SK-N-SH (cell line): ENCODE measurements at regions not wholly inside any gene's neighbourhood (a gene's known extent, or its start where the extent isn't known, plus 50 kb on each side); places are given as distances from the start of the nearest gene placed in this dataset.

Source experiments
- CTCF ChIA-PET: fragments of 300-600, 350-600 bp; formaldehyde crosslinking; extraction: SDS; loops from one replicate; lab custom pipeline; 2021; lab: Yijun Ruan, JAX
- POLR2A ChIA-PET: fragments of 350-600 bp; sonication (Branson Sonifier 250); formaldehyde crosslinking; extraction: SDS; loops from one replicate; lab custom pipeline; 2020; ENCODE audit warnings: antibody characterized with exemption, inconsistent platforms; lab: Yijun Ruan, JAX
- DNase-seq: peaks from one replicate; pipeline ENCODE4 v3.0.0; 2012
- H2AFZ ChIP-seq: fragments of 200-600 bp; sonication (generic); 2 replicates; pipeline ENCODE4 v1.8.1; 2016; ENCODE audit warnings: antibody characterized with exemption, mild to moderate bottlenecking, low read depth
- H3F3A ChIP-seq: fragments of 200-600 bp; sonication (generic); replicated peaks from 2 replicates; pipeline ENCODE3; 2016; ENCODE audit warnings: antibody characterized with exemption, mild to moderate bottlenecking; ENCODE audit not compliant: insufficient read depth
- H3K27ac ChIP-seq, 2 experiments: fragments of 200-500 bp in 1 of 2; fragments of 200-600 bp in 1 of 2; sonication (Bioruptor generic) in 1 of 2; sonication (generic), shearing (Covaris generic) in 1 of 2; 2 replicates each; pipeline versions ENCODE4 v1.5.1 to v1.6.1; 2014 to 2016; ENCODE audit warnings: low read depth in 2 of 2, inconsistent platforms in 1 of 2, low read length in 1 of 2, mild to moderate bottlenecking in 1 of 2, mixed read lengths in 1 of 2
- H3K27me3 ChIP-seq: fragments of 200-600 bp; sonication (generic), shearing (Covaris generic); 2 replicates; pipeline ENCODE4 v1.6.1; 2016; ENCODE audit warnings: mixed run types; ENCODE audit not compliant: insufficient read depth
- H3K36me3 ChIP-seq, 2 experiments: fragments of 200-500 bp in 1 of 2; fragments of 200-600 bp in 1 of 2; sonication (Bioruptor generic) in 1 of 2; sonication (generic) in 1 of 2; replicated peaks in 1 of 2; 2 replicates each; pipeline versions ENCODE3 to v1.5.1; 2014 to 2016; ENCODE audit warnings: low read length in 1 of 2, mild to moderate bottlenecking in 1 of 2; ENCODE audit not compliant: insufficient read depth in 2 of 2, control insufficient read depth in 1 of 2
- H3K4me1 ChIP-seq, 2 experiments: fragments of 200-500 bp in 1 of 2; fragments of 200-600 bp in 1 of 2; sonication (Bioruptor generic) in 1 of 2; sonication (generic), shearing (Covaris generic) in 1 of 2; 2 replicates each; pipeline versions ENCODE4 v1.5.1 to v1.6.1; 2014 to 2016; ENCODE audit warnings: low read depth in 1 of 2, low read length in 1 of 2, mixed run types in 1 of 2; ENCODE audit not compliant: insufficient read depth in 2 of 2, control insufficient read depth in 1 of 2
- H3K4me2 ChIP-seq: fragments of 200-600 bp; sonication (generic), shearing (Covaris generic); 2 replicates; pipeline ENCODE4 v1.6.1; 2017; ENCODE audit warnings: mixed run types
- H3K4me3 ChIP-seq, 2 experiments: fragments of 200-500 bp in 1 of 2; fragments of 200-600 bp in 1 of 2; sonication (Bioruptor generic) in 1 of 2; sonication (generic), shearing (Covaris generic) in 1 of 2; 2 replicates each; pipeline versions ENCODE4 v1.5.1 to v1.8.1; 2014 to 2016; ENCODE audit warnings: low read depth in 2 of 2, inconsistent platforms in 1 of 2, low read length in 1 of 2, mild to moderate bottlenecking in 1 of 2, mixed read lengths in 1 of 2, moderate library complexity in 1 of 2
- H3K79me2 ChIP-seq: fragments of 200-600 bp; sonication (generic); 2 replicates; pipeline ENCODE4 v1.8.1; 2017; ENCODE audit warnings: mild to moderate bottlenecking; ENCODE audit not compliant: insufficient read depth
- H3K9ac ChIP-seq: fragments of 200-600 bp; sonication (generic); 2 replicates; pipeline ENCODE4 v1.6.1; 2017; ENCODE audit warnings: mixed run types
- H3K9me2 ChIP-seq: fragments of 200-600 bp; sonication (generic); 2 replicates; pipeline ENCODE4 v1.6.1; 2017; ENCODE audit warnings: mixed run types
- H3K9me3 ChIP-seq: fragments of 200-600 bp; sonication (generic); 2 replicates; pipeline ENCODE4 v1.6.1; 2017; ENCODE audit warnings: mixed run types, mild to moderate bottlenecking, moderate library complexity
- H4K20me1 ChIP-seq: fragments of 200-600 bp; sonication (generic); 2 replicates; pipeline ENCODE4 v1.6.1; 2017; ENCODE audit warnings: mild to moderate bottlenecking, mixed run types; ENCODE audit not compliant: insufficient read depth
- CHD2 ChIP-seq: fragments of 150-350 bp; IDR thresholded peaks from 2 replicates; pipeline ENCODE4 v1.6.1; 2018; ENCODE audit warnings: low read length; ENCODE audit not compliant: partially characterized antibody
- ELF1 ChIP-seq: IDR thresholded peaks from 2 replicates; pipeline ENCODE4 v1.4.0; 2012
- EP300 ChIP-seq, 2 experiments: IDR thresholded peaks; 2 replicates each; pipeline versions ENCODE4 v1.4.0 to v1.6.1; 2012; ENCODE audit warnings: borderline replicate concordance in 1 of 2, low read depth in 1 of 2, low read length in 1 of 2
- EZH2phosphoT487 ChIP-seq: fragments of 200-600 bp; sonication (generic); IDR thresholded peaks from 2 replicates; pipeline ENCODE4 v1.6.1; 2017; ENCODE audit warnings: low read depth, mixed run types, mild to moderate bottlenecking, antibody characterized with exemption, moderate library complexity, borderline replicate concordance
- FOSL2 ChIP-seq: IDR thresholded peaks from 2 replicates; pipeline ENCODE4 v1.4.0; 2012; ENCODE audit warnings: low read depth, mild to moderate bottlenecking, moderate library complexity, borderline replicate concordance
- FOXJ3 ChIP-seq: sonication (generic); formaldehyde crosslinking; IDR thresholded peaks from 2 replicates; pipeline ENCODE4 v1.5.1; 2020; ENCODE audit warnings: mild to moderate bottlenecking, missing genetic modification reagents
- GABPA ChIP-seq: IDR thresholded peaks from 2 replicates; pipeline ENCODE4 v1.4.0; 2012; ENCODE audit warnings: low read depth, mild to moderate bottlenecking
- GATA2 ChIP-seq: sonication (generic); formaldehyde crosslinking; IDR thresholded peaks from 2 replicates; pipeline ENCODE4 v1.5.0; 2020; ENCODE audit warnings: mild to moderate bottlenecking, missing genetic modification reagents
- MEF2A ChIP-seq: IDR thresholded peaks from 2 replicates; pipeline ENCODE4 v1.4.0; 2012; ENCODE audit warnings: low read depth, borderline replicate concordance
- NFIC ChIP-seq: IDR thresholded peaks from 2 replicates; pipeline ENCODE4 v1.4.0; 2012; ENCODE audit warnings: borderline replicate concordance
- POLR2AphosphoS5 ChIP-seq: IDR thresholded peaks from 2 replicates; pipeline ENCODE4 v1.6.1; 2012; ENCODE audit warnings: low read depth, low read length
- RAD21 ChIP-seq: IDR thresholded peaks from 2 replicates; pipeline ENCODE4 v1.6.1; 2012; ENCODE audit warnings: mild to moderate bottlenecking, low read length
- RFX5 ChIP-seq: IDR thresholded peaks from 2 replicates; pipeline ENCODE4 v1.6.1; 2012; ENCODE audit warnings: mild to moderate bottlenecking, improper control_type of control experiment, low read length
- SIN3A ChIP-seq: IDR thresholded peaks from 2 replicates; pipeline ENCODE4 v1.6.1; 2012; ENCODE audit warnings: low read depth, mild to moderate bottlenecking, low read length, moderate library complexity, borderline replicate concordance
- TAF1 ChIP-seq: IDR thresholded peaks from 2 replicates; pipeline ENCODE4 v1.6.1; 2012; ENCODE audit warnings: low read depth, mild to moderate bottlenecking, low read length, moderate library complexity, borderline replicate concordance
- TCF12 ChIP-seq: IDR thresholded peaks from 2 replicates; pipeline ENCODE4 v1.4.0; 2012
- WGBS: methylation state at CpG from one replicate; pipeline ENCODE4 v1.1.6; 2017; ENCODE audit warnings: low lambda C conversion rate; 5-methylcytosine and 5-hydroxymethylcytosine counted together
- TF ChIP-seq, protein P1 (sequence below): IDR thresholded peaks from 2 replicates; pipeline ENCODE4 v1.4.0; 2012; ENCODE audit warnings: low read depth
- TF ChIP-seq, protein P2 (sequence below): IDR thresholded peaks from 2 replicates; pipeline ENCODE4 v1.6.1; 2012; ENCODE audit warnings: mild to moderate bottlenecking, low read depth, low read length, moderate library complexity
- TF ChIP-seq, protein P3 (sequence below): IDR thresholded peaks from 2 replicates; pipeline ENCODE4 v1.4.0; 2012; ENCODE audit warnings: low read depth, borderline replicate concordance

DNA sequence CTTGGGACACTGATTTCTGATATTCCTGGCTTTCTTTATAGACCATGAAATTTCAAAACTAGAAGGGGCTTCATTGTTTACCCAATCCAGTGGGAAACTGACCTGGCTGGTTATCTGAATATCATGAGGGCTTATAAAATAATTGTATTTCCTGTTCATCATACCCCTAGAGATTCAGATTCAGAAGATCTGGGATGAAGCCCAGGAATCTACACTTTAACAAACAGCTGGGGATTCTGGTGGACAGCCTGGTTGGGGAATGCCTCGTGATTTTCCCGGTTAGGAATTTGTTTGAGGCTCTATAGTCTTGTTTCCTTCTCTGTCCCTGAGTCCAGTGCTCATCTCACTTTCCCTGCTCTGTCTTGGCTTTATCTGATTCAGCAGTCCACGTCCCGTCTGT lies 110.3 kb downstream of the ADRA2A start:
- WGBS = 11% methylated on average over 4 of the region's 4 CpGs
- no peak for DNase-seq
- POLR2A ChIA-PET = no interaction called here

DNA sequence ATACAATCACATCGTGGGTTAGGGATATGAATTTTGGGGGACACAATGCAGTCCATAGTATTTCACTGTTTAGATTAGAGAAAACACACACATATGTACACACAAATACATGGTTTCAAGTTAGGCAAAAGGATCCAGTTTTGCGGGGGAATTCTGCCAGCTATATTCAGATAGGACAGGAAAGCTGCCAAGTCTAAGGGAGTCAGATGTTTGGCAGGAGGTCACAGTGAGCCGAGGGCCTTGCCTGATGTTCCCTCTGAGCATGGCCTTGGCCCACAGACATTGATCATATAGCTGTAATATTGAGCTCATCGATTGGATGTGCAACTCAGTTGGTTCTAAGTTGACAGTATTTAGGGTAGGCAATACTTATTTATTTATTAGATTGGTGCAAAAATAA lies 122.8 kb downstream of the ADRA2A start:
- ChIA-PET CTCF (no interaction called here), POLR2A (no interaction called here)
- no peak for DNase-seq
- H3K27ac ChIP-seq = no peak overlapping the region
- H4K20me1 ChIP-seq = no peaks in the 10 kb centered on the region
- no peak overlapping the region for H2AFZ ChIP-seq
- H3K9me2 ChIP-seq = no peaks in the 10 kb centered on the region
- H3F3A ChIP-seq = no peaks in the 10 kb centered on the region
- no peak overlapping the region for H3K4me2 ChIP-seq
- H3K4me3 ChIP-seq = no peak overlapping the region
- H3K9me3 ChIP-seq = no peaks in the 10 kb centered on the region
- no peaks in the 10 kb centered on the region for H3K36me3 ChIP-seq
- no peaks in the 10 kb centered on the region for H3K27me3 ChIP-seq
- H3K9ac ChIP-seq = no peak overlapping the region
- 28% methylated on average over 4 of the region's 4 CpGs for WGBS
- no peaks in the 10 kb centered on the region for H3K4me1 ChIP-seq
- TF ChIP-seq GATA2 (no peak), TCF12 (no peak), ELF1 (no peak), EZH2phosphoT487 (no peak), MEF2A (no peak), FOSL2 (no peak), EP300 (IDR thresholded peaks at IDR 0.05; ENCODE audit: borderline replicate concordance in 1 of 2, low read depth in 1 of 2, low read length in 1 of 2) (no peak), TAF1 (no peak), SIN3A (no peak), FOXJ3 (CRISPR knock-in tag) (no peak), GABPA (no peak), RAD21 (no peak)
- TF ChIP-seq, protein P1, sequence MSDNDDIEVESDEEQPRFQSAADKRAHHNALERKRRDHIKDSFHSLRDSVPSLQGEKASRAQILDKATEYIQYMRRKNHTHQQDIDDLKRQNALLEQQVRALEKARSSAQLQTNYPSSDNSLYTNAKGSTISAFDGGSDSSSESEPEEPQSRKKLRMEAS = no peak
- TF ChIP-seq, protein P2, sequence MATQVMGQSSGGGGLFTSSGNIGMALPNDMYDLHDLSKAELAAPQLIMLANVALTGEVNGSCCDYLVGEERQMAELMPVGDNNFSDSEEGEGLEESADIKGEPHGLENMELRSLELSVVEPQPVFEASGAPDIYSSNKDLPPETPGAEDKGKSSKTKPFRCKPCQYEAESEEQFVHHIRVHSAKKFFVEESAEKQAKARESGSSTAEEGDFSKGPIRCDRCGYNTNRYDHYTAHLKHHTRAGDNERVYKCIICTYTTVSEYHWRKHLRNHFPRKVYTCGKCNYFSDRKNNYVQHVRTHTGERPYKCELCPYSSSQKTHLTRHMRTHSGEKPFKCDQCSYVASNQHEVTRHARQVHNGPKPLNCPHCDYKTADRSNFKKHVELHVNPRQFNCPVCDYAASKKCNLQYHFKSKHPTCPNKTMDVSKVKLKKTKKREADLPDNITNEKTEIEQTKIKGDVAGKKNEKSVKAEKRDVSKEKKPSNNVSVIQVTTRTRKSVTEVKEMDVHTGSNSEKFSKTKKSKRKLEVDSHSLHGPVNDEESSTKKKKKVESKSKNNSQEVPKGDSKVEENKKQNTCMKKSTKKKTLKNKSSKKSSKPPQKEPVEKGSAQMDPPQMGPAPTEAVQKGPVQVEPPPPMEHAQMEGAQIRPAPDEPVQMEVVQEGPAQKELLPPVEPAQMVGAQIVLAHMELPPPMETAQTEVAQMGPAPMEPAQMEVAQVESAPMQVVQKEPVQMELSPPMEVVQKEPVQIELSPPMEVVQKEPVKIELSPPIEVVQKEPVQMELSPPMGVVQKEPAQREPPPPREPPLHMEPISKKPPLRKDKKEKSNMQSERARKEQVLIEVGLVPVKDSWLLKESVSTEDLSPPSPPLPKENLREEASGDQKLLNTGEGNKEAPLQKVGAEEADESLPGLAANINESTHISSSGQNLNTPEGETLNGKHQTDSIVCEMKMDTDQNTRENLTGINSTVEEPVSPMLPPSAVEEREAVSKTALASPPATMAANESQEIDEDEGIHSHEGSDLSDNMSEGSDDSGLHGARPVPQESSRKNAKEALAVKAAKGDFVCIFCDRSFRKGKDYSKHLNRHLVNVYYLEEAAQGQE = no peak
- TF ChIP-seq, protein P3, sequence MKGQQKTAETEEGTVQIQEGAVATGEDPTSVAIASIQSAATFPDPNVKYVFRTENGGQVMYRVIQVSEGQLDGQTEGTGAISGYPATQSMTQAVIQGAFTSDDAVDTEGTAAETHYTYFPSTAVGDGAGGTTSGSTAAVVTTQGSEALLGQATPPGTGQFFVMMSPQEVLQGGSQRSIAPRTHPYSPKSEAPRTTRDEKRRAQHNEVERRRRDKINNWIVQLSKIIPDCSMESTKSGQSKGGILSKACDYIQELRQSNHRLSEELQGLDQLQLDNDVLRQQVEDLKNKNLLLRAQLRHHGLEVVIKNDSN = no peak
- no peaks in the 10 kb centered on the region for H3K79me2 ChIP-seq

More for the DNA sequence above, 110.3 kb downstream of the ADRA2A start:
- no peak for TF ChIP-seq RFX5
- TF ChIP-seq POLR2AphosphoS5 = no peak
- no peak for TF ChIP-seq CHD2
- no peak for TF ChIP-seq NFIC
- TF ChIP-seq, all 33 proteins: peak for 0
- CTCF ChIA-PET = interaction anchor here (0.8 kb wide), 1 partner anchor 112 kb away, joined by 3 read pairs; no protein-coding TSS in a partner anchor
- no peak overlapping the region for H3K4me3 ChIP-seq
- H3K9ac ChIP-seq = no peak overlapping the region
- H3K9me2 ChIP-seq = no peaks in the 10 kb centered on the region
- H3K27ac ChIP-seq = no peak overlapping the region
- H3F3A ChIP-seq = no peaks in the 10 kb centered on the region
- no peaks in the 10 kb centered on the region for H3K27me3 ChIP-seq
- H3K4me1 ChIP-seq = peaks cover 0 to 3% of the 10 kb centered on the region in 2 experiments; a peak in 1 of 4 replicates
- H3K4me2 ChIP-seq = no peak overlapping the region
- no peaks in the 10 kb centered on the region for H3K79me2 ChIP-seq
- H3K9me3 ChIP-seq = no peaks in the 10 kb centered on the region
- no peaks in the 10 kb centered on the region for H3K36me3 ChIP-seq
- no peaks in the 10 kb centered on the region for H4K20me1 ChIP-seq
- no peak overlapping the region for H2AFZ ChIP-seq
